GM12872 (cell line): ENCODE measurements at regions not wholly inside any gene's neighbourhood (a gene's known extent, or its start where the extent isn't known, plus 50 kb on each side); places are given as distances from the start of the nearest gene placed in this dataset.

ENCODE experiments used
- TF ChIP-seq, protein P1 (sequence below): IDR thresholded peaks from 3 replicates; pipeline ENCODE4 v1.5.1; 2011; ENCODE audit warnings: low read depth, mild to moderate bottlenecking, low read length, moderate library complexity; ENCODE audit not compliant: insufficient read depth

GRCh38 chr18:67455890-67456501, 60.5 kb downstream of the DSEL start:
- TF ChIP-seq, protein P1, sequence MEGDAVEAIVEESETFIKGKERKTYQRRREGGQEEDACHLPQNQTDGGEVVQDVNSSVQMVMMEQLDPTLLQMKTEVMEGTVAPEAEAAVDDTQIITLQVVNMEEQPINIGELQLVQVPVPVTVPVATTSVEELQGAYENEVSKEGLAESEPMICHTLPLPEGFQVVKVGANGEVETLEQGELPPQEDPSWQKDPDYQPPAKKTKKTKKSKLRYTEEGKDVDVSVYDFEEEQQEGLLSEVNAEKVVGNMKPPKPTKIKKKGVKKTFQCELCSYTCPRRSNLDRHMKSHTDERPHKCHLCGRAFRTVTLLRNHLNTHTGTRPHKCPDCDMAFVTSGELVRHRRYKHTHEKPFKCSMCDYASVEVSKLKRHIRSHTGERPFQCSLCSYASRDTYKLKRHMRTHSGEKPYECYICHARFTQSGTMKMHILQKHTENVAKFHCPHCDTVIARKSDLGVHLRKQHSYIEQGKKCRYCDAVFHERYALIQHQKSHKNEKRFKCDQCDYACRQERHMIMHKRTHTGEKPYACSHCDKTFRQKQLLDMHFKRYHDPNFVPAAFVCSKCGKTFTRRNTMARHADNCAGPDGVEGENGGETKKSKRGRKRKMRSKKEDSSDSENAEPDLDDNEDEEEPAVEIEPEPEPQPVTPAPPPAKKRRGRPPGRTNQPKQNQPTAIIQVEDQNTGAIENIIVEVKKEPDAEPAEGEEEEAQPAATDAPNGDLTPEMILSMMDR, result no peak

GRCh38 chr18:67453901-67454300, 62.6 kb downstream of the DSEL start:
- TF ChIP-seq, protein P1, result no peak

DNA sequence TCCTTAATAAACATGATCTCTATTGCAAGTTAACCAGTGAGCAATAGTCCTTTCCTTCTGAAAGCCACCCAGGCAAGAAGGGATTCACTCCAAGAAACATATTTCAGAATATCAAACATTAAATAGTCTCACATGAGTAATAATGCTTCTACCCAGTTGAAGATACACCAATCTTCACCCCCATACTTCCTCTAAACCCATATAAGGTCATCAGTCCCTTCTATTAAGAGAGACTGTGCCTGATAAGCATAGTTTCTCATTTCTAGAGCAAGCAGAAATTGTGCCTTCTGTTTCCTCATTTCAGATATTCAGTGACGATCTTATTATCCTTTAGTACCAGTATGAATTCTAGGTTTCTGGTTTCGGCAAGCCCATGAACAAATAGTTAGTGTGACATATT, 64.6 kb downstream of the DSEL start:
- TF ChIP-seq, protein P1, result no peak

GRCh38 chr18:67433971-67434370, 82.5 kb downstream of the DSEL start:
- TF ChIP-seq, protein P1, result no peak

GRCh38 chr18:67432806-67433205, 83.7 kb downstream of the DSEL start:
- TF ChIP-seq, protein P1, result no peak

- TF ChIP-seq, protein P1, result no peak
These were observed 87.7 kb downstream of the DSEL start for GRCh38 chr18:67428805-67429204.

DNA sequence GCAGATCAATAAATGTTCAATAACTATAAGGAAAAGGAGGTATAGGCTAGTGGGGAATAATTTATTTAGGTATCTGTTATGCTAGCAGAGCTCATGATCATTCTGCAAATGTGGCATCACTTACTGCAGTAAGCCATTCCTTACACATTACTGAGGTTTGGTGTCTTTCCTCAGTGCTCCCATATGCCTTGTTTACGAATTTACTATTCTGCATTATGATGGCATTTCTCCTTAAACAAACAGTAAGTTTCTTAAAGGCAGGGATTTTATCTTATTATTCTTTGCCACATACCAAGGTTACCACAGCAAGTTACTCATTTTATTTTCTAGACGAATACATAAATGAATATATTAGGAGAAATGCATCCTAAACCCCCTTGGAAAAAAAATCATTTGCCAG, 88.4 kb downstream of the DSEL start:
- TF ChIP-seq, protein P1, result no peak
